Heart right ventricle (tissue), 16 donors: ENCODE measurements at regions not wholly inside any gene's neighbourhood (a gene's known extent, or its start where the extent isn't known, plus 50 kb on each side); places are given as distances from the start of the nearest gene placed in this dataset.

Experiments used
- ATAC-seq, 8 donors: fragments of 200-7000 bp; cut with Tn5 transposase; one replicate each; pipeline ENCODE4 v1.9.1; 2020; ENCODE audit warnings: mild to moderate bottlenecking in 8 of 8, moderate library complexity in 8 of 8, moderate number of reproducible peaks in 1 of 8
- DNase-seq, 2 donors: peaks; one replicate each; pipeline ENCODE4 v3.0.0-alpha.2; 2020
- H3K27ac ChIP-seq, 10 donors: fragments of 200-600 bp; sonication (generic) in 2 of 10; one replicate each; pipeline versions ENCODE4 v1.5.0 to v1.8.0; 2020 to 2022; ENCODE audit warnings: mild to moderate bottlenecking in 3 of 10
- H3K27me3 ChIP-seq, 7 donors: fragments of 200-600 bp; one replicate each; pipeline ENCODE4 v1.8.0; 2021 to 2022; ENCODE audit warnings: mild to moderate bottlenecking in 2 of 7
- H3K36me3 ChIP-seq, 9 donors: fragments of 200-600 bp; sonication (generic) in 1 of 9; one replicate each; pipeline versions ENCODE4 v1.5.0 to v1.8.0; 2020 to 2022; ENCODE audit warnings: mild to moderate bottlenecking in 2 of 9
- H3K4me1 ChIP-seq, 9 donors: fragments of 200-600 bp; sonication (generic) in 1 of 9; one replicate each; pipeline versions ENCODE4 v1.5.0 to v1.8.0; 2020 to 2022; ENCODE audit warnings: mild to moderate bottlenecking in 4 of 9
- H3K4me3 ChIP-seq, 10 donors: fragments of 200-600 bp; sonication (generic) in 2 of 10; one replicate each; pipeline versions ENCODE4 v1.5.0 to v1.8.0; 2020 to 2022; ENCODE audit warnings: mild to moderate bottlenecking in 7 of 10, moderate library complexity in 2 of 10
- H3K9me3 ChIP-seq, 11 donors: fragments of 200-600 bp in 10 of 11; sonication (generic) in 2 of 11; one replicate each; pipeline versions ENCODE4 v1.5.0 to v1.8.0; 2013 to 2022; ENCODE audit warnings: mild to moderate bottlenecking in 2 of 11, control low read depth in 1 of 11, moderate library complexity in 1 of 11
- CTCF ChIP-seq, 9 donors: fragments of 200-600 bp; sonication (generic) in 2 of 9; IDR thresholded peaks; one replicate each; pipeline versions ENCODE4 v1.5.0 to v1.8.0; 2021 to 2022; ENCODE audit warnings: antibody characterized with exemption in 9 of 9, mild to moderate bottlenecking in 5 of 9, moderate library complexity in 1 of 9
- WGBS, 2 donors: extraction: QIAGEN DNeasy Blood & Tissue Kit; methylation state at CpG; one replicate each; pipeline ENCODE4 v1.1.7; 2013; ENCODE audit warnings: inconsistent platforms in 1 of 2; 5-methylcytosine and 5-hydroxymethylcytosine counted together
- intact Hi-C, 10 donors: fragments of 100-400 bp; cut with DNase I; formaldehyde crosslinking; loops; one replicate each; pipeline versions ENCODE4 v1.11.1 to v1.14.2; 2022
- donor health status: Arrhythmogenic right ventricular cardiomyopathy.
- donor health status: ischemic (EF 13 %, LVEDD 7.1; RV severe dilation, severe dysfunction).
- donor health status: healthy with polysubstance abuse.
- donor health status: DM: no; HTN: yes; CAD: no.
- donor health status: DM: no; HTN: no; CAD: no.
- donor health status: ischemic (EF 25% LVEDD 6.9; RV normal size, moderate dysfunction).
- donor health status: ischemic (EF 25% LVEDD 5.7; RV mildly dilated, moderate dysfunction).
- donor health status: healthy.
- donor health status: DM: yes; HTN: yes; CAD: no.
- donor health status: Ischemic cardiomyopathy.
- donor health status: ischemic (EF 35%, LVEDD 5.7; RV mildly dilated, moderate dysfunction).
- donor health status: nonischemic (EF 11% LVEDD 7.7; RV severe dilation, severe dysfunction).
- donor health status: DM: yes; HTN: yes; CAD: no.
- donor health status: PGD.
- donor health status: ischemic (EF 29% LVEDD 5.4; RV normal size, mild dysfunction).
- donor health status: nonischemic (EF 23%, LVEDD 6.1; RV moderate dilation, normal function).

DNA sequence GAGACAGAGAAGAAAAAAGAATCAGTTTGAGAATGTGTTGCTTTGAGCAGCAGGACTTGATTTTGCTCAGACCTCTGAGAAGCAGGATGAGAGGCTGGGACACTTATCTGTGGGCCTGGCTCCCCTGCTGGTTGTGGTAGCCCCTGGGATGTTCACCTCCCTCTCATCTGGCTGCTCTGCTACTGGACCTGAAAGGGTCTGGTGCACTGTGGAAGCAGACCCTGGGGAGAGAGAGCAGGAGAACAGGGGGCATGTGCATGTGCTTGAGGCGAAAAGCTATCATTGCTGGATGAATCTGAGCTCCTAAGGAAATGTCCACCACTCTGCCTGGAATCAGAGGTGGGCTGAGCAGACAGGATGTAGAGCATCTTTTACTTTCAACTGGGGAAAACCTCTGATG is 161.1 kb downstream of the SCP2D1 start:
- ATAC-seq (no peak), DNase-seq (no peak)
- peaks cover 0 to 9% (median 0%) of the 10 kb centered on the region in 9 donors for H3K4me1 ChIP-seq
- WGBS, 2 donors = 73 to 90% methylated on average over 1 of the region's 1 CpG
- H3K27me3 ChIP-seq = no peaks in the 10 kb centered on the region
- H3K36me3 ChIP-seq = no peaks in the 10 kb centered on the region
- no peak for TF ChIP-seq CTCF (IDR thresholded peaks at IDR 0.05)
- intact Hi-C loops = no loop called here
- no peak overlapping the region for H3K4me3 ChIP-seq
- no peak overlapping the region for H3K27ac ChIP-seq
- no peaks in the 10 kb centered on the region for H3K9me3 ChIP-seq

- TF ChIP-seq CTCF (IDR thresholded peaks at IDR 0.05) = no peak
- no peaks in the 10 kb centered on the region for H3K9me3 ChIP-seq
- H3K4me1 ChIP-seq = peaks cover 0 to 9% (median 0%) of the 10 kb centered on the region in 9 donors
- ATAC-seq (no peak), DNase-seq (no peak)
- WGBS, 2 donors = 61 to 62% methylated on average over 2 of the region's 2 CpGs
- intact Hi-C loops = no loop called here
- H3K4me3 ChIP-seq = no peak overlapping the region
- no peaks in the 10 kb centered on the region for H3K27me3 ChIP-seq
- H3K36me3 ChIP-seq = no peaks in the 10 kb centered on the region
- no peak overlapping the region for H3K27ac ChIP-seq
Observed at GRCh38 chr20:18977441-18977840, 163.9 kb downstream of the SCP2D1 start.

- 62 to 63% methylated on average over 2 of the region's 2 CpGs for WGBS, 2 donors
- peaks cover 0 to 7% (median 0%) of the 10 kb centered on the region in 9 donors for H3K4me1 ChIP-seq
Observed at GRCh38 chr20:18978311-18978710, 164.7 kb downstream of the SCP2D1 start.

GRCh38 chr20:18979132-18979531 is 165.5 kb downstream of the SCP2D1 start:
- ATAC-seq (no peak), DNase-seq (no peak)
- intact Hi-C loops = no loop called here
- H3K27me3 ChIP-seq = no peaks in the 10 kb centered on the region
- H3K4me3 ChIP-seq = no peak overlapping the region
- no peak for TF ChIP-seq CTCF (IDR thresholded peaks at IDR 0.05)
- 31 to 46% methylated on average over 1 of the region's 1 CpG for WGBS, 2 donors
- H3K27ac ChIP-seq = no peak overlapping the region
- no peaks in the 10 kb centered on the region for H3K9me3 ChIP-seq
- no peaks in the 10 kb centered on the region for H3K36me3 ChIP-seq
- H3K4me1 ChIP-seq = no peaks in the 10 kb centered on the region

More at GRCh38 chr20:18978311-18978710, 164.7 kb downstream of the SCP2D1 start:
- Histone ChIP-seq H3K27me3 (no peaks in the 10 kb centered on the region), H3K36me3 (no peaks in the 10 kb centered on the region), H3K27ac (no peak overlapping the region), H3K4me3 (no peak overlapping the region), H3K9me3 (no peaks in the 10 kb centered on the region)
- TF ChIP-seq CTCF (IDR thresholded peaks at IDR 0.05) = no peak
- DNase-seq (no peak), ATAC-seq (no peak)
- intact Hi-C loops = no loop called here
